PC-3 (cell line): ENCODE measurements at regions not wholly inside any gene's neighbourhood (a gene's known extent, or its start where the extent isn't known, plus 50 kb on each side); places are given as distances from the start of the nearest gene placed in this dataset.

ENCODE experiments used
- ATAC-seq: fragments of 200-7000 bp; cut with Tn5 transposase; 2 replicates; pipeline ENCODE4 v1.9.1; 2020; ENCODE audit warnings: mild to moderate bottlenecking, moderate library complexity
- BruUV-seq: library from RNA; stranded (reverse); fragments of 400-500 nt; replicated peaks from 2 replicates; lab custom pipeline; 2021; lab: Mats Ljungman, UMichigan
- CTCF ChIA-PET: fragments of 300-600 bp; sonication (Branson Sonifier 250); formaldehyde crosslinking; loops from one replicate; lab custom pipeline; 2022; ENCODE audit warnings: antibody characterized with exemption; lab: Charles Lee
- POLR2A ChIA-PET: fragments of 300-600 bp; sonication (Branson Sonifier 250); formaldehyde crosslinking; loops from one replicate; lab custom pipeline; 2022; ENCODE audit warnings: antibody characterized with exemption; ENCODE audit not compliant: unreplicated experiment; lab: Charles Lee
- DNase-seq: peaks from one replicate; pipeline ENCODE4 v3.0.0-alpha.2; 2015
- H2AFZ ChIP-seq: fragments of 300-600 bp; sonication (generic); 2 replicates; pipeline ENCODE4 v1.6.0; 2016; ENCODE audit warnings: antibody characterized with exemption, low read length
- H3F3A ChIP-seq: fragments of 300-600 bp; sonication (generic); one replicate; pipeline ENCODE4 v1.6.0; 2017; ENCODE audit warnings: antibody characterized with exemption, low read length, control low read depth, mild to moderate bottlenecking; ENCODE audit not compliant: unreplicated experiment
- H3K27ac ChIP-seq: fragments of 300-600 bp; sonication (generic); 2 replicates; pipeline ENCODE4 v1.5.1; 2016; ENCODE audit warnings: mild to moderate bottlenecking, low read length
- H3K27me3 ChIP-seq: fragments of 300-600 bp; sonication (generic); 2 replicates; pipeline ENCODE4 v1.6.1; 2016; ENCODE audit warnings: low read length, mixed read lengths
- H3K36me3 ChIP-seq: fragments of 300-600 bp; sonication (generic); 2 replicates; pipeline ENCODE4 v1.6.1; 2016; ENCODE audit warnings: low read depth, mixed run types, low read length, mixed read lengths
- H3K4me1 ChIP-seq: fragments of 300-600 bp; sonication (generic); 2 replicates; pipeline ENCODE4 v1.5.1; 2016; ENCODE audit warnings: low read length; ENCODE audit not compliant: insufficient read depth
- H3K4me2 ChIP-seq: fragments of 300-600 bp; sonication (generic); 2 replicates; pipeline ENCODE4 v1.6.0; 2016; ENCODE audit warnings: low read length
- H3K4me3 ChIP-seq: fragments of 300-600 bp; sonication (generic); 2 replicates; pipeline ENCODE4 v1.5.1; 2016; ENCODE audit warnings: mild to moderate bottlenecking, low read length, mixed read lengths
- H3K79me2 ChIP-seq: fragments of 300-600 bp; sonication (generic); 2 replicates; pipeline ENCODE4 v1.6.1; 2017; ENCODE audit warnings: low read length, mixed read lengths
- H3K9ac ChIP-seq: fragments of 300-600 bp; sonication (generic); 2 replicates; pipeline ENCODE4 v1.6.0; 2016; ENCODE audit warnings: mild to moderate bottlenecking, low read length
- H3K9me2 ChIP-seq: fragments of 300-600 bp; sonication (generic); replicated peaks from 2 replicates; pipeline ENCODE4 v1.6.1; 2016; ENCODE audit warnings: mixed run types, low read length, mixed read lengths
- H3K9me3 ChIP-seq: fragments of 300-600 bp; sonication (generic); 2 replicates; pipeline ENCODE4 v1.6.1; 2016; ENCODE audit warnings: low read length, mixed read lengths
- H4K20me1 ChIP-seq: fragments of 300-600 bp; sonication (generic); 2 replicates; pipeline ENCODE4 v1.6.1; 2016; ENCODE audit warnings: low read length, mixed read lengths
- EZH2 ChIP-seq: fragments of 300-600 bp; sonication (generic); IDR thresholded peaks from one replicate; pipeline ENCODE4 v1.6.1; 2017; ENCODE audit warnings: antibody characterized with exemption, mild to moderate bottlenecking, low read length; ENCODE audit not compliant: unreplicated experiment
- EZH2phosphoT487 ChIP-seq: fragments of 300-600 bp; sonication (generic); IDR thresholded peaks from 2 replicates; pipeline ENCODE4 v1.6.1; 2018; ENCODE audit warnings: mild to moderate bottlenecking, antibody characterized with exemption, low read length, borderline replicate concordance
- intact Hi-C: fragments of 100-400 bp; cut with micrococcal nuclease; formaldehyde crosslinking; loops from 2 replicates; pipeline ENCODE4 v1.9.0; 2023
- TF ChIP-seq, protein P1 (sequence below): fragments of 300-600 bp; sonication (generic); conservative IDR thresholded peaks from 2 replicates; pipeline ENCODE4 v1.5.1; 2017; ENCODE audit warnings: antibody characterized with exemption, low read depth, mild to moderate bottlenecking, low read length

DNA sequence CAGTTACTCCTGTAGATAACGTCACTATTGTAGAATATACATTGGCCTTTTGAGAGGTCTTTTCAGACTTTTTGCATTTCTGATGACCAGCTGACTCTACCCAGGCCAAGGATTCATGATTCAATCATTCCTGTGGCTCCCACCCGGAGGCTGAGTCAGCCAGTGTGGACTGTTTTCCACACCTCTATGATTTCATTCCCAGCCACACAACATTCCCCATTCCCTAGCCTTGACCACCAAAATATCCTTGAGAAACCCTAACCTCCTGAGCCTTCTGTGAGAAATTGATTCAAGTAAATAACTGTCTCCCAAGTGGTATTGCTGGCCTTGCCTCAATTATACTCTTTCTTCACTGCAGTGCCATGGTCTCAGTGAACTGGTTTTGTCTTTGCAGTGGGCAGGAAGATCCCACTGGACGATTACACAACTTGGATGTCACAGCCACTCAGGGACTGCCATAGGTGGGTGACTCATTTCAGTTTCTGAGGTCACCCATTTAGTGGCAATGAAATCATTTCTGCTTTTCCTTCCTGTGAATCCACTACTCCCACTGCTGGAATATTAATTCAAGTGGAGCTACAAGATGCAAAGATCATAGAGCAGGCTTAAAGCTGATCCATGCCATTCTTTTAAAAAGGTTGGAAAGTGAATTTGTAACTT is 518.6 kb upstream of the ZP4 start:
- ATAC-seq (peak; percentile 63), DNase-seq (peak; percentile 54)
- Histone ChIP-seq H3K4me1 (peaks cover 7% of the 10 kb centered on the region; the same call in 1 of the 2 replicates), H3K4me2 (no peak overlapping the region), H3K27me3 (no peaks in the 10 kb centered on the region), H3K9me2 (no peaks in the 10 kb centered on the region), H3K9me3 (no peaks in the 10 kb centered on the region), H3F3A (no peaks in the 10 kb centered on the region), H3K9ac (no peak overlapping the region), H3K27ac (peak overlapping the region; percentile 70), H3K79me2 (no peaks in the 10 kb centered on the region), H4K20me1 (no peaks in the 10 kb centered on the region), H2AFZ (no peak overlapping the region), H3K36me3 (no peaks in the 10 kb centered on the region), H3K4me3 (no peak overlapping the region)
- ChIA-PET CTCF (interaction anchor here (0.6 kb wide), 1 partner anchor 771 kb away, joined by 4 read pairs; no protein-coding TSS in a partner anchor), POLR2A (no interaction called here)
- intact Hi-C loops = no loop called here
- no TSS peak for BruUV-seq
- TF ChIP-seq, protein P1, sequence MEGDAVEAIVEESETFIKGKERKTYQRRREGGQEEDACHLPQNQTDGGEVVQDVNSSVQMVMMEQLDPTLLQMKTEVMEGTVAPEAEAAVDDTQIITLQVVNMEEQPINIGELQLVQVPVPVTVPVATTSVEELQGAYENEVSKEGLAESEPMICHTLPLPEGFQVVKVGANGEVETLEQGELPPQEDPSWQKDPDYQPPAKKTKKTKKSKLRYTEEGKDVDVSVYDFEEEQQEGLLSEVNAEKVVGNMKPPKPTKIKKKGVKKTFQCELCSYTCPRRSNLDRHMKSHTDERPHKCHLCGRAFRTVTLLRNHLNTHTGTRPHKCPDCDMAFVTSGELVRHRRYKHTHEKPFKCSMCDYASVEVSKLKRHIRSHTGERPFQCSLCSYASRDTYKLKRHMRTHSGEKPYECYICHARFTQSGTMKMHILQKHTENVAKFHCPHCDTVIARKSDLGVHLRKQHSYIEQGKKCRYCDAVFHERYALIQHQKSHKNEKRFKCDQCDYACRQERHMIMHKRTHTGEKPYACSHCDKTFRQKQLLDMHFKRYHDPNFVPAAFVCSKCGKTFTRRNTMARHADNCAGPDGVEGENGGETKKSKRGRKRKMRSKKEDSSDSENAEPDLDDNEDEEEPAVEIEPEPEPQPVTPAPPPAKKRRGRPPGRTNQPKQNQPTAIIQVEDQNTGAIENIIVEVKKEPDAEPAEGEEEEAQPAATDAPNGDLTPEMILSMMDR = no peak
- TF ChIP-seq EZH2phosphoT487 (no peak), EZH2 (no peak)

DNA sequence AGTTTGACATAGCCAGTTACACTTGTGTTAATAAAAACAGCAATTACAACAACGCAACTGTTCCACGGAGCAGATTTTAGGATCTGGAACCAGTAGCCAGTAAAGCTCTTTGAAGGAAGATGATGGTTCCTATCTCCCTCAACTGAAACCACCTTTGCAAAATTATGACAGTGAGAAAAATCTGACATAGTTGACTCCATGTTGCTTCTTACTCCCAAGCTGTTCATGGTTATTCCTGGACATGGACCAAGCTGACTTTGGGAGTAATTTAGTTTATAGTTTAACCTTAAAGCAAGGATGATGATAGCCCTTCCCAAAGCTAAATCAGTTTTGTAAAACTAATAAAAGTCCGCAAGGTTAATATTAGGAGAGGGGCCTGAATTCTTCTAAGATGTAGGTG is 518.0 kb upstream of the ZP4 start:
- DNase-seq = no peak
- no TSS peak for BruUV-seq
- TF ChIP-seq EZH2 (no peak), EZH2phosphoT487 (no peak)
- TF ChIP-seq, protein P1 = no peak
- H3K79me2 ChIP-seq = no peaks in the 10 kb centered on the region
- H3K4me3 ChIP-seq = no peak overlapping the region
- no peak overlapping the region for H3K9ac ChIP-seq
- H3K27me3 ChIP-seq = no peaks in the 10 kb centered on the region
- H3K36me3 ChIP-seq = no peaks in the 10 kb centered on the region
- CTCF ChIA-PET = no interaction called here
- H3F3A ChIP-seq = no peaks in the 10 kb centered on the region
- H4K20me1 ChIP-seq = no peaks in the 10 kb centered on the region
- POLR2A ChIA-PET = no interaction called here
- no peak for ATAC-seq
- intact Hi-C loops = no loop called here
- no peaks in the 10 kb centered on the region for H3K9me2 ChIP-seq
- no peak overlapping the region for H2AFZ ChIP-seq
- H3K9me3 ChIP-seq = no peaks in the 10 kb centered on the region
- no peak overlapping the region for H3K4me2 ChIP-seq
- H3K27ac ChIP-seq = peak overlapping the region; percentile 70
- H3K4me1 ChIP-seq = peaks cover 7% of the 10 kb centered on the region; the same call in 1 of the 2 replicates

DNA sequence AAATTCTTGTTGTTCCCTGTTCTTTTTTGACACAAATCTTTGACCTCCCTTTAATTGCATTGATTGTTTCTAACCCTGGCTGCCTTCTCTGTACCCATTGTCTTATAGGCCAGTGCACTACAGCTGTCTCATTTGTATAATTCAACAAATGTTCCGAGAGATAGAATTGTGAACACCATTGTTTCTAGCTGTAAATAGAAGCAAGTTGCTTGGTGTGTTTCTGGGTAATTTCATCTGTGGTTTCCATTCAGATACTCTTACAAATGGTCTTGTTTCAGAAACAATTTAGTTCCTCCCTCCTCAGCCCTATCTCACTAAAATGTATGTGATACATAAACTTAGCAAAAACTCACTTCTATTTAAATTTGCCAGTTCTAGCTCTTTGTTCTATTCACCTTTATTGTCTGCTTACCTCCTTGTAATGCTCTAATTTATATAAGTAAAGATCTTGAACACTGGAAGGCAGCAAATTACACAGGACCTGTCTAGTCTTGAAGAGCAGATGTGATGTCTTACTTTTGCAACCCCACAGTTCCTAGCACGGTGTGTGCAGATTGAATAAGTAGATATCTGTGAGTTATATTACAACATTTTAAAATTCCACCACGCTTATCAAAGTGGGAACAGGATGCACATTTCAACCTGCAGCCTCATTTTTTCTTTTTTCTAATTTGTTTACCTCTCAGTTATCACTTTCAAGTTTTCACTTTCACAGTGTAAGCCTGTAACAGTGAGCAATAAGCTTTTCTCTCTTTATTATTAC is 515.6 kb upstream of the ZP4 start:
- POLR2A ChIA-PET = no interaction called here
- TF ChIP-seq EZH2 (no peak), EZH2phosphoT487 (no peak)
- TF ChIP-seq, protein P1 = no peak
- H3K79me2 ChIP-seq = no peaks in the 10 kb centered on the region
- no peak overlapping the region for H3K27ac ChIP-seq
- H3K27me3 ChIP-seq = no peaks in the 10 kb centered on the region
- DNase-seq (no peak), ATAC-seq (no peak)
- CTCF ChIA-PET = no interaction called here
- no peak overlapping the region for H3K9ac ChIP-seq
- peaks cover 7% of the 10 kb centered on the region; the same call in 1 of the 2 replicates for H3K4me1 ChIP-seq
- H3K4me2 ChIP-seq = no peak overlapping the region
- no TSS peak for BruUV-seq
- H3F3A ChIP-seq = no peaks in the 10 kb centered on the region
- intact Hi-C loops = no loop called here
- H3K9me3 ChIP-seq = no peaks in the 10 kb centered on the region
- no peak overlapping the region for H3K4me3 ChIP-seq
- H3K9me2 ChIP-seq = no peaks in the 10 kb centered on the region
- H3K36me3 ChIP-seq = no peaks in the 10 kb centered on the region
- H2AFZ ChIP-seq = no peak overlapping the region
- no peaks in the 10 kb centered on the region for H4K20me1 ChIP-seq
